Heart right ventricle (tissue), 16 donors: ENCODE measurements at regions not wholly inside any gene's neighbourhood (a gene's known extent, or its start where the extent isn't known, plus 50 kb on each side); places are given as distances from the start of the nearest gene placed in this dataset.
"Not testable (repeated sequence)": the region's sequence is repeated elsewhere in the genome, so short reads cannot be mapped to it uniquely, and the experiment has no call there.

ENCODE experiments used
- ATAC-seq, 8 donors: fragments of 200-7000 bp; cut with Tn5 transposase; one replicate each; pipeline ENCODE4 v1.9.1; 2020; ENCODE audit warnings: mild to moderate bottlenecking in 8 of 8, moderate library complexity in 8 of 8, moderate number of reproducible peaks in 1 of 8
- DNase-seq, 2 donors: peaks; one replicate each; pipeline ENCODE4 v3.0.0-alpha.2; 2020
- H3K27ac ChIP-seq, 10 donors: fragments of 200-600 bp; sonication (generic) in 2 of 10; one replicate each; pipeline versions ENCODE4 v1.5.0 to v1.8.0; 2020 to 2022; ENCODE audit warnings: mild to moderate bottlenecking in 3 of 10
- H3K27me3 ChIP-seq, 7 donors: fragments of 200-600 bp; one replicate each; pipeline ENCODE4 v1.8.0; 2021 to 2022; ENCODE audit warnings: mild to moderate bottlenecking in 2 of 7
- H3K36me3 ChIP-seq, 9 donors: fragments of 200-600 bp; sonication (generic) in 1 of 9; one replicate each; pipeline versions ENCODE4 v1.5.0 to v1.8.0; 2020 to 2022; ENCODE audit warnings: mild to moderate bottlenecking in 2 of 9
- H3K4me1 ChIP-seq, 9 donors: fragments of 200-600 bp; sonication (generic) in 1 of 9; one replicate each; pipeline versions ENCODE4 v1.5.0 to v1.8.0; 2020 to 2022; ENCODE audit warnings: mild to moderate bottlenecking in 4 of 9
- H3K4me3 ChIP-seq, 10 donors: fragments of 200-600 bp; sonication (generic) in 2 of 10; one replicate each; pipeline versions ENCODE4 v1.5.0 to v1.8.0; 2020 to 2022; ENCODE audit warnings: mild to moderate bottlenecking in 7 of 10, moderate library complexity in 2 of 10
- H3K9me3 ChIP-seq, 11 donors: fragments of 200-600 bp in 10 of 11; sonication (generic) in 2 of 11; one replicate each; pipeline versions ENCODE4 v1.5.0 to v1.8.0; 2013 to 2022; ENCODE audit warnings: mild to moderate bottlenecking in 2 of 11, control low read depth in 1 of 11, moderate library complexity in 1 of 11
- CTCF ChIP-seq, 9 donors: fragments of 200-600 bp; sonication (generic) in 2 of 9; IDR thresholded peaks; one replicate each; pipeline versions ENCODE4 v1.5.0 to v1.8.0; 2021 to 2022; ENCODE audit warnings: antibody characterized with exemption in 9 of 9, mild to moderate bottlenecking in 5 of 9, moderate library complexity in 1 of 9
- WGBS, 2 donors: extraction: QIAGEN DNeasy Blood & Tissue Kit; methylation state at CpG; one replicate each; pipeline ENCODE4 v1.1.7; 2013; ENCODE audit warnings: inconsistent platforms in 1 of 2; 5-methylcytosine and 5-hydroxymethylcytosine counted together
- intact Hi-C, 10 donors: fragments of 100-400 bp; cut with DNase I; formaldehyde crosslinking; loops; one replicate each; pipeline versions ENCODE4 v1.11.1 to v1.14.2; 2022
- donor health status: Arrhythmogenic right ventricular cardiomyopathy.
- donor health status: ischemic (EF 13 %, LVEDD 7.1; RV severe dilation, severe dysfunction).
- donor health status: healthy with polysubstance abuse.
- donor health status: DM: no; HTN: yes; CAD: no.
- donor health status: DM: no; HTN: no; CAD: no.
- donor health status: ischemic (EF 25% LVEDD 6.9; RV normal size, moderate dysfunction).
- donor health status: ischemic (EF 25% LVEDD 5.7; RV mildly dilated, moderate dysfunction).
- donor health status: healthy.
- donor health status: DM: yes; HTN: yes; CAD: no.
- donor health status: Ischemic cardiomyopathy.
- donor health status: ischemic (EF 35%, LVEDD 5.7; RV mildly dilated, moderate dysfunction).
- donor health status: nonischemic (EF 11% LVEDD 7.7; RV severe dilation, severe dysfunction).
- donor health status: DM: yes; HTN: yes; CAD: no.
- donor health status: PGD.
- donor health status: ischemic (EF 29% LVEDD 5.4; RV normal size, mild dysfunction).
- donor health status: nonischemic (EF 23%, LVEDD 6.1; RV moderate dilation, normal function).

GRCh38 chr7:89623018-89623672, 531.1 kb upstream of the STEAP1 start:
- DNase-seq, result no peak
- intact Hi-C loops, result loop anchor here in 3 of 10 donors (5.0 to 10.0 kb wide), 4 partner anchors 828 to 1378 kb away; partner anchors contain the start of gene TEX47 (in 1 of the 3)
- H3K27me3 ChIP-seq, result no peaks in the 10 kb centered on the region
- peak; percentile 29 to 63 (median 53) for TF ChIP-seq CTCF (IDR thresholded peaks at IDR 0.05)
- 3 to 4% methylated on average over 1 of the region's 1 CpG for WGBS, 2 donors
- H3K4me1 ChIP-seq, result peaks cover 0 to 4% (median 0%) of the 10 kb centered on the region in 9 donors
- no peaks in the 10 kb centered on the region for H3K9me3 ChIP-seq
- no peak overlapping the region for H3K4me3 ChIP-seq
- ATAC-seq, result peak in 3 of 8 donors; percentile 31 to 66 (median 38)
- no peaks in the 10 kb centered on the region for H3K36me3 ChIP-seq
- no peak overlapping the region for H3K27ac ChIP-seq

- DNase-seq, H3K4me3 ChIP-seq: not testable (repeated sequence)
- intact Hi-C loops, result loop anchor here in 3 of 10 donors (5.0 to 10.0 kb wide), 4 partner anchors 829 to 1379 kb away; partner anchors contain the start of gene TEX47 (in 1 of the 3)
Observed at GRCh38 chr7:89624155-89624554, 530.1 kb upstream of the STEAP1 start.

GRCh38 chr7:89648509-89648908, 505.8 kb upstream of the STEAP1 start:
- no peak for DNase-seq
- 81 to 91% methylated on average over 3 of the region's 3 CpGs for WGBS, 2 donors
- intact Hi-C loops, result no loop called here

More at GRCh38 chr7:89624155-89624554, 530.1 kb upstream of the STEAP1 start:
- H3K27ac ChIP-seq, ATAC-seq, H3K36me3 ChIP-seq, H3K9me3 ChIP-seq, H3K4me1 ChIP-seq, H3K27me3 ChIP-seq: not testable (repeated sequence)
- WGBS, 2 donors, result 83 to 91% methylated on average over 5 of the region's 5 CpGs

GRCh38 chr7:89655946-89656345, 498.3 kb upstream of the STEAP1 start:
- 78 to 83% methylated on average over 1 of the region's 1 CpG for WGBS, 2 donors

More at GRCh38 chr7:89648509-89648908, 505.8 kb upstream of the STEAP1 start:
- no peak overlapping the region for H3K4me3 ChIP-seq
- ATAC-seq, result no peak
- no peaks in the 10 kb centered on the region for H3K9me3 ChIP-seq
- no peak for TF ChIP-seq CTCF (IDR thresholded peaks at IDR 0.05)
- no peaks in the 10 kb centered on the region for H3K36me3 ChIP-seq
- H3K27ac ChIP-seq, result no peak overlapping the region
- H3K27me3 ChIP-seq, result no peaks in the 10 kb centered on the region
- no peaks in the 10 kb centered on the region for H3K4me1 ChIP-seq

More at GRCh38 chr7:89655946-89656345, 498.3 kb upstream of the STEAP1 start:
- H3K4me1 ChIP-seq, result no peaks in the 10 kb centered on the region
- H3K36me3 ChIP-seq, result no peaks in the 10 kb centered on the region
- no peak for TF ChIP-seq CTCF (IDR thresholded peaks at IDR 0.05)
- intact Hi-C loops, result no loop called here
- no peak overlapping the region for H3K27ac ChIP-seq
- no peaks in the 10 kb centered on the region for H3K27me3 ChIP-seq
- no peak overlapping the region for H3K4me3 ChIP-seq
- no peak for ATAC-seq
- no peak for DNase-seq
- H3K9me3 ChIP-seq, result no peaks in the 10 kb centered on the region
